ENCODE measurements at regions not wholly inside any gene's neighbourhood (a gene's known extent, or its start where the extent isn't known, plus 50 kb on each side); places are given as distances from the start of the nearest gene placed in this dataset.

DNA sequence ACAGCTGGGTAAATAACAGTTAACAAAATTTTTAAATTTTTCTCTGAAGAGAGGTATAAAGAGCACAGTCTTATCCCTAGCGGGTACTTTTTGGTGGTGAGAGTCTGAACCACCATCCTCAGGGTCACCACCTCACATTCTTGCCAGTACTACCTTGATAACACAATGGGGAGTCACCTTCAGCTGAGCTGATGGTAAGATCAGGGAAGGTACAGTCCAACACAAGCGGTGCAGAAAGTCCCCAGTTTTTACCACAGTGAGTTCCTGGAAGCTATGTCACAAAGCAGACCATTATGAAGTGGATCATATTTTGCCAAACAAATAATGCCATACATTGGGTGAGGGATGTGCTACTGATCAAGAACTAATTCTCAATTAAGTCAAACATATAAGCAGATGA, 176.9 kb downstream of the FASLG start:
- no peak for TF ChIP-seq EZH2 (IDR thresholded peaks at IDR 0.05)
- no peak for TF ChIP-seq POLR2AphosphoS5 (IDR thresholded peaks at IDR 0.05; ENCODE audit: borderline replicate concordance, low read depth, low read length)
- no peak for TF ChIP-seq FOXP2 (optimal IDR thresholded peaks at IDR 0.05; ENCODE audit: control extremely low read depth, extremely low read length, insufficient read depth)

Data from SK-N-MC (cell line).